Panc1 (cell line): ENCODE measurements at regions not wholly inside any gene's neighbourhood (a gene's known extent, or its start where the extent isn't known, plus 50 kb on each side); places are given as distances from the start of the nearest gene placed in this dataset.

Experiments used
- ATAC-seq: fragments of 200-7000 bp; cut with Tn5 transposase; 2 replicates; pipeline ENCODE4 v1.9.1; 2020; ENCODE audit warnings: mild to moderate bottlenecking, moderate library complexity
- BruUV-seq: library from RNA; stranded (reverse); fragments of 400-500 nt; replicated peaks from 2 replicates; lab custom pipeline; 2021; lab: Mats Ljungman, UMichigan
- CTCF ChIA-PET: fragments of 300-600 bp; sonication (Branson Sonifier 250); formaldehyde crosslinking; loops from one replicate; lab custom pipeline; 2022; ENCODE audit warnings: antibody characterized with exemption; lab: Charles Lee
- POLR2A ChIA-PET: fragments of 300-600 bp; sonication (Branson Sonifier 250); formaldehyde crosslinking; loops from one replicate; lab custom pipeline; 2022; ENCODE audit warnings: antibody characterized with exemption; lab: Charles Lee
- DNase-seq: peaks from one replicate; pipeline ENCODE4 v3.0.0-alpha.2; 2010; ENCODE audit warnings: low read depth, low spot score
- H3K27ac ChIP-seq: 2 replicates; pipeline ENCODE4 v1.5.1; 2011; ENCODE audit warnings: mild to moderate bottlenecking, low read length, inconsistent platforms
- H3K27me3 ChIP-seq: fragments of 200-500 bp; sonication (Bioruptor generic); 2 replicates; pipeline ENCODE4 v1.6.0; 2014; ENCODE audit warnings: low read length, inconsistent platforms; ENCODE audit not compliant: control insufficient read depth, insufficient read depth
- H3K36me3 ChIP-seq: fragments of 200-500 bp; sonication (Bioruptor generic); 2 replicates; pipeline ENCODE4 v1.5.1; 2014; ENCODE audit warnings: inconsistent platforms, mild to moderate bottlenecking, low read length, moderate library complexity; ENCODE audit not compliant: control insufficient read depth, insufficient read depth
- H3K4me1 ChIP-seq: 2 replicates; pipeline ENCODE4 v1.5.1; 2011; ENCODE audit warnings: inconsistent platforms, mild to moderate bottlenecking, low read length, moderate library complexity; ENCODE audit not compliant: control insufficient read depth, insufficient read depth
- H3K4me3 ChIP-seq, 2 experiments: 2 replicates each; pipeline ENCODE4 v1.5.1; 2011 to 2012; ENCODE audit warnings: low read depth in 2 of 2, low read length in 2 of 2, mild to moderate bottlenecking in 2 of 2, inconsistent platforms in 1 of 2, moderate library complexity in 1 of 2
- H3K9me3 ChIP-seq: fragments of 200-500 bp; sonication (Bioruptor generic); 2 replicates; pipeline ENCODE4 v1.5.1; 2014; ENCODE audit warnings: low read depth, mild to moderate bottlenecking, inconsistent platforms, low read length, moderate library complexity; ENCODE audit not compliant: control insufficient read depth, insufficient read depth
- CTCF ChIP-seq: fragments of 450-650 bp; IDR thresholded peaks from 2 replicates; pipeline ENCODE4 v1.5.1; 2017; ENCODE audit warnings: mild to moderate bottlenecking
- POLR2AphosphoS5 ChIP-seq: IDR thresholded peaks from 2 replicates; pipeline ENCODE4 v1.6.1; 2012; ENCODE audit warnings: mild to moderate bottlenecking, low read depth, low read length, moderate library complexity
- REST ChIP-seq, 2 experiments: IDR thresholded peaks; 2 replicates each; pipeline ENCODE4 v1.6.1; 2011 to 2012; ENCODE audit warnings: low read depth in 2 of 2, control low read depth in 1 of 2, low read length in 1 of 2, mild to moderate bottlenecking in 1 of 2, moderate library complexity in 1 of 2; ENCODE audit not compliant: insufficient read depth in 1 of 2
- SIN3A ChIP-seq: IDR thresholded peaks from 2 replicates; pipeline ENCODE4 v1.6.1; 2012; ENCODE audit warnings: low read depth, mild to moderate bottlenecking, low read length, moderate library complexity, borderline replicate concordance; ENCODE audit not compliant: insufficient read depth
- TCF7L2 ChIP-seq: IDR thresholded peaks from 2 replicates; pipeline ENCODE4 v1.6.1; 2011; ENCODE audit warnings: mild to moderate bottlenecking, low read depth, low read length, inconsistent platforms
- in situ Hi-C: cut with HindIII; loops from 2 replicates; pipeline ENCODE4 v1.10.0; 2016; ENCODE audit warnings: low sequenced_read_pairs, low pct_unique_long_range_greater_than_20kb
- intact Hi-C: fragments of 100-400 bp; cut with micrococcal nuclease; formaldehyde crosslinking; loops from one replicate; pipeline ENCODE4 v1.10.0; 2022; ENCODE audit not compliant: unreplicated experiment

GRCh38 chr5:54607006-54607405 lies 89.4 kb downstream of the SNX18 start:
- DNase-seq (no peak), ATAC-seq (no peak)
- ChIA-PET POLR2A (no interaction called here), CTCF (no interaction called here)
- in situ Hi-C loops, result no loop called here
- BruUV-seq, result no TSS peak
- Histone ChIP-seq H3K9me3 (no peaks in the 10 kb centered on the region), H3K36me3 (no peaks in the 10 kb centered on the region), H3K27me3 (no peaks in the 10 kb centered on the region), H3K4me1 (no peaks in the 10 kb centered on the region), H3K4me3 (no peak overlapping the region), H3K27ac (no peak overlapping the region)
- TF ChIP-seq CTCF, result no peak
- TF ChIP-seq SIN3A, result no peak
- TF ChIP-seq TCF7L2, result no peak
- no peak for TF ChIP-seq REST (IDR thresholded peaks at IDR 0.05; ENCODE audit: insufficient read depth in 1 of 2, low read depth in 2 of 2, low read length in 1 of 2)
- no peak for TF ChIP-seq POLR2AphosphoS5
- intact Hi-C loops, result no loop called here

GRCh38 chr5:54603372-54603771 lies 85.8 kb downstream of the SNX18 start:
- intact Hi-C loops (no loop called here), in situ Hi-C loops (no loop called here)
- no peak overlapping the region for H3K27ac ChIP-seq
- no peaks in the 10 kb centered on the region for H3K27me3 ChIP-seq
- no peak overlapping the region for H3K4me3 ChIP-seq
- no peak for TF ChIP-seq CTCF
- TF ChIP-seq TCF7L2, result no peak
- TF ChIP-seq POLR2AphosphoS5, result no peak
- ChIA-PET CTCF (no interaction called here), POLR2A (no interaction called here)
- no peaks in the 10 kb centered on the region for H3K36me3 ChIP-seq
- no peak for ATAC-seq
- BruUV-seq, result no TSS peak
- no peak for DNase-seq
- no peaks in the 10 kb centered on the region for H3K9me3 ChIP-seq
- no peaks in the 10 kb centered on the region for H3K4me1 ChIP-seq

GRCh38 chr5:54602475-54602874 lies 84.9 kb downstream of the SNX18 start:
- no TSS peak for BruUV-seq
- Histone ChIP-seq H3K27ac (no peak overlapping the region), H3K27me3 (no peaks in the 10 kb centered on the region), H3K4me1 (no peaks in the 10 kb centered on the region), H3K4me3 (no peak overlapping the region), H3K36me3 (no peaks in the 10 kb centered on the region), H3K9me3 (no peaks in the 10 kb centered on the region)
- intact Hi-C loops, result no loop called here
- DNase-seq, result no peak
- no peak for TF ChIP-seq CTCF
- TF ChIP-seq SIN3A, result no peak
- TF ChIP-seq POLR2AphosphoS5, result no peak
- TF ChIP-seq TCF7L2, result no peak
- TF ChIP-seq REST (IDR thresholded peaks at IDR 0.05; ENCODE audit: insufficient read depth in 1 of 2, low read depth in 2 of 2, low read length in 1 of 2), result no peak
- in situ Hi-C loops, result no loop called here
- no peak for ATAC-seq
- CTCF ChIA-PET, result no interaction called here
- POLR2A ChIA-PET, result no interaction called here
